Keratinocyte (primary cell): ENCODE measurements at regions not wholly inside any gene's neighbourhood (a gene's known extent, or its start where the extent isn't known, plus 50 kb on each side); places are given as distances from the start of the nearest gene placed in this dataset.

Source experiments
- CTCF ChIP-seq, 3 experiments: IDR thresholded peaks in 1 of 3; conservative IDR thresholded peaks in 1 of 3; optimal IDR thresholded peaks in 1 of 3; 2 replicates in 2 of 3; 3 replicates in 1 of 3; pipeline versions ENCODE3 to v1.5.1; 2011; ENCODE audit warnings: low read length in 3 of 3, mild to moderate bottlenecking in 3 of 3, moderate library complexity in 2 of 3, control low read depth in 1 of 3, inconsistent platforms in 1 of 3; ENCODE audit not compliant: insufficient read depth in 2 of 3; ENCODE audit errors: extremely low read depth in 1 of 3
- EZH2 ChIP-seq: IDR thresholded peaks from one replicate; pipeline ENCODE4 v1.6.1; 2012; ENCODE audit warnings: inconsistent platforms, mild to moderate bottlenecking, low read length, moderate library complexity

GRCh38 chr5:90226433-90227099, 183.0 kb downstream of the CETN3 start:
- no peak for TF ChIP-seq EZH2
- no peak for TF ChIP-seq CTCF (optimal IDR thresholded peaks at IDR 0.05 in 1 of 3, IDR thresholded peaks at IDR 0.05 in 1 of 3, conservative IDR thresholded peaks at IDR 0.05 in 1 of 3; ENCODE audit: extremely low read depth in 1 of 3, insufficient read depth in 2 of 3, low read length in 3 of 3)
